T1000 (cell line): ENCODE measurements at regions not wholly inside any gene's neighbourhood (a gene's known extent, or its start where the extent isn't known, plus 50 kb on each side); places are given as distances from the start of the nearest gene placed in this dataset.
"Not testable (repeated sequence)": the region's sequence is repeated elsewhere in the genome, so short reads cannot be mapped to it uniquely, and the experiment has no call there.

ENCODE experiments used
- DNase-seq: peaks from one replicate; lab custom pipeline; 2025; ENCODE audit warnings: mixed read lengths; lab: John Stamatoyannopoulos, UW

- DNase-seq, result no peak
Measured at GRCh38 chr17:78305801-78306200, 54.1 kb downstream of the SOCS3 start.

- no peak for DNase-seq
Measured at GRCh38 chr17:78304549-78305037, 55.3 kb downstream of the SOCS3 start.

GRCh38 chr17:78302478-78302877 lies 57.4 kb downstream of the SOCS3 start:
- DNase-seq, result no peak

GRCh38 chr17:78301821-78302213 lies 58.1 kb downstream of the SOCS3 start:
- no peak for DNase-seq

GRCh38 chr17:78300962-78301820 lies 58.7 kb downstream of the SOCS3 start:
- no peak for DNase-seq

GRCh38 chr17:78299049-78299448 lies 60.8 kb downstream of the SOCS3 start:
- no peak for DNase-seq

GRCh38 chr17:78294776-78295175 lies 63.3 kb downstream of the TMEM235 start:
- peak; percentile 40 for DNase-seq

GRCh38 chr17:78294356-78294755 lies 62.9 kb downstream of the TMEM235 start:
- no peak for DNase-seq

GRCh38 chr17:78293151-78293550 lies 61.7 kb downstream of the TMEM235 start:
- DNase-seq, result not testable (repeated sequence)

GRCh38 chr17:78291944-78292910 lies 60.8 kb downstream of the TMEM235 start:
- DNase-seq, result no peak

GRCh38 chr17:78290721-78291120 lies 59.3 kb downstream of the TMEM235 start:
- no peak for DNase-seq
